ENCODE measurements at regions not wholly inside any gene's neighbourhood (a gene's known extent, or its start where the extent isn't known, plus 50 kb on each side); places are given as distances from the start of the nearest gene placed in this dataset.

DNA sequence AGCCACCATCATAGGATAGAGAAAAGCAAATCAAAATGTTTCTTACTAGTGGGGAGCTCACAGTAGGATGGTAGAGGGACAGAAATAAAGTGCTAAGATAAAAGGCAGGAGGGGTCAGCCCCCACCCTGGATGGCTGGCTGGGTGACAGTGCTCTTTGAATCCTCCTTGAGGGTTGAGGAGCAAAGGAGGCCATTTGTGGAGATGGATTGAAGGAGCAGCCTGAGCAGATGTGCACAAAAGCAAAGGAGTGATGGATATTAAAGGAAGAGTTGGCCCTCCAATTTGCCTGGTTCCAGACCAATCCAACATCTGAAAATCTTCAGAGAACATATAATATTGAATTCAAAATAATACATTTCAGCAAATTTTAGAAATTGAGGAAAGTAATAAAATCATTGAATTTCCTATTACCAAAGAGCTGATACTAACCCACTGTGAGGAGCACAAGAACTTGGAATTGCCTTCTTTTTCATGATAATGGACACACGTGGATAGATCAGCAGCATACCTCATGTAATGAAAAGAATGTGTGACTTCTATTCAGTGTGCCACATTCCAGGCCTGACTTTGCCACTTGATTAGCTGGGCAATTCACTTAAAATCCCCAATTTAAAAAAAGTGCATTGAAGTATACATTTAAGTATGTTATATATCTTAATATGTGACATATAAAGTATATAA is 287.0 kb downstream of the FAT3 start:
- TF ChIP-seq, protein P1, sequence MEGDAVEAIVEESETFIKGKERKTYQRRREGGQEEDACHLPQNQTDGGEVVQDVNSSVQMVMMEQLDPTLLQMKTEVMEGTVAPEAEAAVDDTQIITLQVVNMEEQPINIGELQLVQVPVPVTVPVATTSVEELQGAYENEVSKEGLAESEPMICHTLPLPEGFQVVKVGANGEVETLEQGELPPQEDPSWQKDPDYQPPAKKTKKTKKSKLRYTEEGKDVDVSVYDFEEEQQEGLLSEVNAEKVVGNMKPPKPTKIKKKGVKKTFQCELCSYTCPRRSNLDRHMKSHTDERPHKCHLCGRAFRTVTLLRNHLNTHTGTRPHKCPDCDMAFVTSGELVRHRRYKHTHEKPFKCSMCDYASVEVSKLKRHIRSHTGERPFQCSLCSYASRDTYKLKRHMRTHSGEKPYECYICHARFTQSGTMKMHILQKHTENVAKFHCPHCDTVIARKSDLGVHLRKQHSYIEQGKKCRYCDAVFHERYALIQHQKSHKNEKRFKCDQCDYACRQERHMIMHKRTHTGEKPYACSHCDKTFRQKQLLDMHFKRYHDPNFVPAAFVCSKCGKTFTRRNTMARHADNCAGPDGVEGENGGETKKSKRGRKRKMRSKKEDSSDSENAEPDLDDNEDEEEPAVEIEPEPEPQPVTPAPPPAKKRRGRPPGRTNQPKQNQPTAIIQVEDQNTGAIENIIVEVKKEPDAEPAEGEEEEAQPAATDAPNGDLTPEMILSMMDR (IDR thresholded peaks at IDR 0.05; ENCODE audit: control extremely low read depth, extremely low read depth) = no peak
- 64 to 81% methylated on average over 1 of the region's 1 CpG for WGBS, 2 donors
- H3K27ac ChIP-seq (ENCODE audit: low read depth in 1 of 2, low read length in 1 of 2) = no peak overlapping the region

DNA sequence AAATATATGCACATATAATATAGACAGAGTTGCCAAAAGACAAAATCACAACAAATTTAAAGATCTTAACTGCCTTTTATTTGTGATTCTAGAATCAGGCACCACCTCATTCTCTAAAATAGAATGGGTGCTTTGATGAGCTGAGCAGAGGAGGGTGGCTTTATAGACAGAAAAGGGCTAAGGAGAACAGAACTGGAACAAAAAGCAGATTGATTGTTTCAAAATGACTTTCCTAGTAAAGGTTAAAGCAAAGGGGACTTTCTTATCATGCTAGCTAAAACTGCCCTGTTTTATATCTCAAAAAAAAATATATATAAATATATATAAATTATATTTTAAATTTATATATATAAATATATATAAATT is 287.6 kb downstream of the FAT3 start:
- no peaks in the 10 kb centered on the region for H3K4me1 ChIP-seq (ENCODE audit: control insufficient read depth in 5 of 5, insufficient read depth in 5 of 5, low read length in 5 of 5)
- ATAC-seq (ENCODE audit: insufficient read depth, low FRiP score) = no peak
- DNase-seq = no peak
- TF ChIP-seq, protein P1 (IDR thresholded peaks at IDR 0.05; ENCODE audit: control extremely low read depth, extremely low read depth) = no peak
- H3K4me3 ChIP-seq = no peak overlapping the region
- no peaks in the 10 kb centered on the region for H3K36me3 ChIP-seq (ENCODE audit: control insufficient read depth in 4 of 4, insufficient read depth in 4 of 4, low read length in 4 of 4)
- H3K9me3 ChIP-seq (ENCODE audit: control insufficient read depth in 4 of 4, insufficient read depth in 3 of 4, low read length in 3 of 4) = no peaks in the 10 kb centered on the region
- H3K27ac ChIP-seq (ENCODE audit: low read depth in 1 of 2, low read length in 1 of 2) = no peak overlapping the region
- H3K27me3 ChIP-seq (ENCODE audit: control insufficient read depth in 3 of 3, insufficient read depth in 3 of 3, low read length in 2 of 3) = no peaks in the 10 kb centered on the region
- no peak overlapping the region for H3K9ac ChIP-seq (ENCODE audit: insufficient read depth in 1 of 2, low read length in 2 of 2)

More for the DNA sequence above, 287.0 kb downstream of the FAT3 start:
- no peak for DNase-seq
- Histone ChIP-seq H3K36me3 (ENCODE audit: control insufficient read depth in 4 of 4, insufficient read depth in 4 of 4, low read length in 4 of 4) (no peaks in the 10 kb centered on the region), H3K4me1 (ENCODE audit: control insufficient read depth in 5 of 5, insufficient read depth in 5 of 5, low read length in 5 of 5) (no peaks in the 10 kb centered on the region), H3K9me3 (ENCODE audit: control insufficient read depth in 4 of 4, insufficient read depth in 3 of 4, low read length in 3 of 4) (no peaks in the 10 kb centered on the region), H3K9ac (ENCODE audit: insufficient read depth in 1 of 2, low read length in 2 of 2) (no peak overlapping the region), H3K27me3 (ENCODE audit: control insufficient read depth in 3 of 3, insufficient read depth in 3 of 3, low read length in 2 of 3) (no peaks in the 10 kb centered on the region), H3K4me3 (no peak overlapping the region)
- no peak for ATAC-seq (ENCODE audit: insufficient read depth, low FRiP score)

DNA sequence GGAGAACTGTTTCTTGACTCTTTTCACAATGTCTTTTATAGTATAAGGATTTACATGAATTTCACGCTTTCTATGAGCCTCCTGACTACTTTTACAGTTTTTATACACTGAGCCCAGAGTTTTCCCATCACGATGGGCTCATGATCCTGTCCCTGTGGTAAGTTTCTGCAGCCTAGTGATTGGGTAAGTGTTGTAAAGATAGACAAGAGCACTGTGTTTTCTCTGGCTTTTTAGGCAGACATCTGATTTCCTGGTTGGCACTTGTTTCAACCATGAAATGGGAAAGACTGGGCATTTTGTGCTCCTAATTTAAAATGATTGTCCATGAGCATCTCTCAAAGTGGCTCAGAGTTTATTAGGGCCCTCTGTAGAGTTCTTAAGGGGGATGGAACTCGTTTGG is 299.0 kb downstream of the FAT3 start:
- WGBS, 2 donors = 71 to 78% methylated on average over 3 of the region's 3 CpGs

More for the DNA sequence above, 299.0 kb downstream of the FAT3 start:
- Histone ChIP-seq H3K4me3 (no peak overlapping the region), H3K27me3 (ENCODE audit: control insufficient read depth in 3 of 3, insufficient read depth in 3 of 3, low read length in 2 of 3) (no peaks in the 10 kb centered on the region), H3K27ac (ENCODE audit: low read depth in 1 of 2, low read length in 1 of 2) (no peak overlapping the region), H3K9ac (ENCODE audit: insufficient read depth in 1 of 2, low read length in 2 of 2) (no peak overlapping the region), H3K9me3 (ENCODE audit: control insufficient read depth in 4 of 4, insufficient read depth in 3 of 4, low read length in 3 of 4) (peaks cover 0 to 2% (median 0%) of the 10 kb centered on the region in 4 donors), H3K36me3 (ENCODE audit: control insufficient read depth in 4 of 4, insufficient read depth in 4 of 4, low read length in 4 of 4) (peaks cover 0 to 6% (median 2%) of the 10 kb centered on the region in 4 donors), H3K4me1 (ENCODE audit: control insufficient read depth in 5 of 5, insufficient read depth in 5 of 5, low read length in 5 of 5) (peaks cover 0 to 21% (median 0%) of the 10 kb centered on the region in 5 donors)
- DNase-seq (no peak), ATAC-seq (ENCODE audit: insufficient read depth, low FRiP score) (no peak)
- TF ChIP-seq, protein P1 (IDR thresholded peaks at IDR 0.05; ENCODE audit: control extremely low read depth, extremely low read depth) = no peak

Measured in lung (tissue), 11 donors.